NCI-H2029 (cell line): ENCODE measurements at regions not wholly inside any gene's neighbourhood (a gene's known extent, or its start where the extent isn't known, plus 50 kb on each side); places are given as distances from the start of the nearest gene placed in this dataset.

ENCODE experiments used
- DNase-seq: peaks from one replicate; lab custom pipeline; 2025; lab: John Stamatoyannopoulos, UW

- no peak for DNase-seq
These were observed 343.9 kb upstream of the TPM1 start for GRCh38 chr15:62698646-62699045.

- no peak for DNase-seq
These were observed 336.2 kb upstream of the TPM1 start for GRCh38 chr15:62706317-62706716.

DNA sequence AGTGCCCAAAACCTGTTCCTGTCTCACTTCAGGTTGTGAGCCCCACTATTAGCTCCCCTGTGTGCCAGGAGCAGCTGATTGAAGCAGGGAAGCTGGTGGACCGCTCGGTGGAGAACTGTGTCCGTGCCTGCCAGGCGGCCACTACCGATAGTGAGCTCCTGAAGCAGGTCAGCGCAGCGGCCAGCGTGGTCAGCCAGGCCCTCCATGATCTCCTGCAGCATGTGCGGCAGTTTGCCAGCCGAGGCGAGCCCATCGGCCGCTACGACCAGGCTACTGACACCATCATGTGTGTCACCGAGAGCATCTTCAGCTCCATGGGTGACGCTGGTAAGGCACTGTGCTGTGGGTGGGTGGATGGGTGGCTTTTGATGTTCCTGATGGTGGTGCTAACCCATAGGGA, 334.1 kb upstream of the TPM1 start:
- no peak for DNase-seq

DNA sequence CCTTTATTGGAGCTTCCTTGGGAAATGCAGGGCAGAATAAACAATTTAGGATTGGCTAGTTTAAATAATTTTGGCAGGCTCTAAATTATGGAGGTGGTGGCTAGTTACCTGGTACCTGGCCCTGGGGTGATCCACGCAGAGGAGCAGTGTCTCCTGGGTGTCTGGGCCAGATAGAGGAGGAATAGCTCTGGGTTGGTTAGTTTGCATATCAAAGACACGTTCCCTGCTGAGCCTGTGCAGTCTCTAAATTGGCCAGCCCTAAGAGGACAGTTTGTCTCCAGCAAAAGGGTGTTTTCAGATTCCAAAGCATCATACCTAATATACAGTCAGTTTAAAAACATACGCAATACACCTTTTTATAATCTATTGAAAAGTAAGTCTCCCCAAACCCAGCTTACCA, 333.3 kb upstream of the TPM1 start:
- no peak for DNase-seq

- no peak for DNase-seq
These were observed 330.7 kb upstream of the TPM1 start for GRCh38 chr15:62711691-62712454.

DNA sequence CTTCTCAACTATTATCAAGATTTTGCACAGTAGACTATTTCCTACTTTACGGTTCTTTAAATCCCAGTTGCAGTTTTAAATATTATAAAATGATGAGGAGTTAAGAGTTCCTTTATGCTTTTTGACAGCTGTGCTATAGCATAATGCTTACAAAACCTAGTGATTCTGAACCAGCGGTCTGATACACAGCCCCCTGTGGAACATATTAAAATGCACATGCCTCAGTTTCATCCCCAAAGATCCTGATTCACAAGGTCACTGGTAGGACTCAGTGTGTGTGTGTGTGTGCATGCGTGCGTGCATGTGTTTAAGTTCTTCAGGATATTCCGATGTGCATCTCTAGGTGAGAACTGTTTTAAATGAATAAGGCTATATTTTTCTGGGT, 330.1 kb upstream of the TPM1 start:
- DNase-seq, result no peak

DNA sequence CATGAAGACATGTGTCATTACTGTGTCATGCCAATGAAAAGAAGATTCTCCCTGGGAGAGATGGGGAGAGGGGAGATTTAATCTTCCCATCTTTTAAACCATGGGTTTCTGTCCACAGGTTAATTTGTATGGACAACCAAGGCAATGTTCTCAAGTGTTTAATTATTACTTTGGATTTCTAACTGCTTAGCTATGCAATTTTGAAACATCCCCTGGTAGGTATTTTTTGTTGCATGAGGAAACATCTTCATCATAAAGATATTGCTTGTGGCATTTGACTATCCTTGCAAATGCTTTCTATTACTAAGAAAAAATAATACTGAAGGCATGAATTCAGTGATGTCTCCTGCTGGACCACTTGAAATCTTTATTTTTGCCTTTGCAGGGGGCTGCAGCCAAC, 326.6 kb upstream of the TPM1 start:
- DNase-seq, result no peak

GRCh38 chr15:62717496-62717895, 325.1 kb upstream of the TPM1 start:
- DNase-seq, result no peak

- DNase-seq, result no peak
These were observed 323.2 kb upstream of the TPM1 start for GRCh38 chr15:62719316-62719715.

DNA sequence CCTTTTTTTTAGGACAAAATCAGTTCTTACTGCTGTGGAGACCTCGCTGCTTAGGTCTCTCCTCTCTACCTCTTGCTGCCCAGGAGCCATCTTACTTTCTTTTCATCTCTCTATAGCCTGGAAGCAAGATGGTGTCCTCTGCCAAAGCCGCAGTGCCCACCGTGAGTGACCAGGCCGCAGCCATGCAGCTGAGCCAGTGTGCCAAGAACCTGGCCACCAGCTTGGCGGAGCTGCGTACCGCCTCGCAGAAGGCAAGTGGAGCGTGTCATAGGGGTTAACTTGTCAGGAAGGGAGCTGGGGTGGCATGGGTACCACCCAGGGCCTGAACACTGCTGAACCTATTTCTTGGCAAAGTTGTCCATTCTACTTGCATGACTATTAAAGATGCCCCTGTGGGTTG, 320.3 kb upstream of the TPM1 start:
- DNase-seq, result no peak

DNA sequence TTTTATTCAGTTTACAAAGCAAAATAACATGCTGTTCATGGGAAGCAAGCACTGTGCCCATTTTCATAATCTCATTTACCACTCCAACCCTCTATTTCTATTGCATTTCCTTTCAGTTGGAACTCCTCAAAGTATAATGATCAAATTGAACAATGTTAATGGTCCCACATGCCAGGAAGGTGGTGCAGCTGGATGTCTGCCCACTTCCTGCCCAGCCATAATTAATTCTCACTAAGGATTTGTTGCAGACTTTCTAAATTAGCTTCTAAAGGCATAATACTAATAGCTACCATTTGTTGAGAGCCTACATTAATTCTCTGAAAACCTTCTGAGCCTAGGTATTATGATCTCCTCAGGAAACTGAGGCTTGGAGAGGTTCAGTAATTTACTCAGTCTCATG, 316.1 kb upstream of the TPM1 start:
- DNase-seq, result no peak

DNA sequence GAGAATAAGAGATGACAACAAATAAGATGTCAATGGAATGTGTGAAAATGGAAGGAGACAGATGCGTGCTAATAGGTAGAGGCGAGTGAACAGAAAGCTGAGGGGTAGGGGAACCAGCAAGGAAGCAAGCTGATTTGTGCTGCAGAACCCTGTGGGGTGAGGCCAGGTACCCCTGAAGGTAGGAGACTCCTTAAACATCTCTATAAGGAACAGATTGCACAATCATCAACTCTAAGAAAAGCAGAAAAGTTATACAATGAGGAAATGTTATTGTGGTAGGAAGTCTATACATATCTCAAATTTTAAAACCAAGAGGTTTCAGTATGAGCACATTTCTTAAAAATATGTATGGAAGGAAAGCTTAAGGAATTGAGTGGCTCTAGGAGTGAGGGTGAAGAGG, 315.0 kb upstream of the TPM1 start:
- no peak for DNase-seq

GRCh38 chr15:62730825-62731224, 311.7 kb upstream of the TPM1 start:
- no peak for DNase-seq

- no peak for DNase-seq
These were observed 310.5 kb upstream of the TPM1 start for GRCh38 chr15:62732078-62732477.

- DNase-seq, result no peak
These were observed 307.8 kb upstream of the TPM1 start for GRCh38 chr15:62734706-62735105.

DNA sequence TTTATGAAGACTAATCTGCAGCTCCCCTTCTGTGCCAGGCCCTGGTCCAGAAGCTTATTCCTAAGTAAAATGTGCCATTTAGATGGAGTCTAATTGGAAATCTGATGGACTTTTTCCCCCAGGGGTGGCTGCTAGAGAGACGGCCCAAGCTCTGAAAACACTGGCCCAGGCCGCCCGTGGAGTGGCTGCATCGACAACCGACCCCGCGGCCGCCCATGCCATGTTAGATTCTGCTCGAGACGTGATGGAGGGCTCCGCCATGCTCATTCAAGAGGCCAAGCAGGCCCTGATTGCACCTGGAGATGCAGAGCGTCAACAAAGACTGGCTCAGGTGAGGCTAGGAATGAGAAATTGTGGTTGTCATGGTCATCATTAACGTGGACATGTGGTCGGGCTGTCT, 305.8 kb upstream of the TPM1 start:
- no peak for DNase-seq

GRCh38 chr15:62737551-62737950, 305.0 kb upstream of the TPM1 start:
- DNase-seq, result no peak

DNA sequence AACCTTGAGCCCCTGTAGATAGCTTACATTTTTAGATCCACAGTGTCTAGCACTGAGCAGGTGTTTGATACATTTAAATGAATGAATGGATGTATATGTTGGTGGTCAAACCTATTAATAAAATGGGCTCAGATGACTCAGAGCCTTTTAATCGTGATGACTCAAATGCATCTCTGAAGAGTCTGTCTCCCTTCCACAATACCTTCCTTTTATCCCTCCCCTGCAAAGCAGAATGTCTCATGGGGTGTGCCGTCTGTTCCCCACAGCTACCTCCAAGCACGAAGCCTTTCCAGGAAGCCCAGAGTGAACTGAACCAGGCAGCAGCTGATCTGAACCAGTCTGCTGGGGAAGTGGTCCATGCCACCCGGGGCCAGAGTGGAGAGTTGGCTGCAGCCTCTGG, 303.5 kb upstream of the TPM1 start:
- no peak for DNase-seq

DNA sequence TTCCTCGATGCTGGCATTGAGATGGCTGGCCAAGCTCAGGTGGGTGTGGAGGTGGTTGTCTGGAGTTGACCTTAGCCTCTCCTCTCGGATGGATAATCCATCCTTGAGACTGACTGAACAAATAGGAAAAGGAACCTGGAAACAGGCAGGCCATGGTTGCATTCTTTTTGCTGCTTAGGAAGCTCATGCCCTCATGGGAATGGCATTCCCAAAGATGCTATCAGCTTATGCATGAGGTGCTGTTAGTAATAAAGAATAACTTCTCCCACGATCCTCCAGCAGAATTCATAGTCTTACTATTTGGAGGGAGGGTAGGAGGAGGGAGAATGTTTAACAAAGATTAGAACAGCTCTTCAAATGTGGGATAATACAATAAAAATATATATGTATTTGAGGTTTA, 303.0 kb upstream of the TPM1 start:
- DNase-seq, result no peak

DNA sequence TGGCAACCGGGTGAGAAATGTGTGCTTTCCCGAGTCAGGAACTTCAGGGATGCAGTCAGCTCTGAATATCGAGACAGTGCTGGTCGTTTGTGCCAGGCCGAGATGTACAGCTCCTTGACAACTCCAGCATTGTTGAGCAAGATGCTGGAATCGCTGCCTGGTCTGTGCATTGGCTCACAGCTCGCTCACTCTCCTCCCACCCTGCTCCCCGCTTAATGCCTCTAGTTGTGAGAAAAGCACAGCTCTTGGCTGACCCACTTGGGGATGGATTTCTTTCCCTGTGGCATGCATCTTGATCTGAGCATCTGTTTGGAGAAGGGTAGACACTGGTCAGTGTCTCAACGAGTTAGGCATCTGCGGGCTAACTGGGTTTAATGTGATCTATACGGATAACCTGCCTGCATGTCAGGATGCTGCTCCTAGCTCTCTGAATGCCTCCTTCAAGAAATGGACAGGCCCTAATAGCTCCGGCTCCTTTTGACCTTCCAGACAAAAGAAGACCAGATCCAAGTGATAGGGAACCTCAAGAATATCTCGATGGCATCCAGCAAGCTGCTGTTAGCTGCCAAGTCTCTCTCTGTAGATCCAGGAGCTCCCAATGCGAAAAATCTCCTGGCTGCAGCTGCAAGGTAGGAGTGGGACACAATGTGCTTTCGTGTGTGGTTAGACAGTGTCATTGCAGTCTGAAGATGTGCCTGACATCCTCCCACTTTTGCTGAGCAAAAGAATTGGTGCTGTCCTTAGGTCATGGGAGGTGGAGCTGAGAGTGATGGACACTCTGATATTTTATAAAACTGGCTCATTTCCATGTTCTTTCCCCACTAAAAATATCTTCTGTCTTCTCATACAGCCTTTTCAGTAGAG, 302.2 kb upstream of the TPM1 start:
- no peak for DNase-seq

DNA sequence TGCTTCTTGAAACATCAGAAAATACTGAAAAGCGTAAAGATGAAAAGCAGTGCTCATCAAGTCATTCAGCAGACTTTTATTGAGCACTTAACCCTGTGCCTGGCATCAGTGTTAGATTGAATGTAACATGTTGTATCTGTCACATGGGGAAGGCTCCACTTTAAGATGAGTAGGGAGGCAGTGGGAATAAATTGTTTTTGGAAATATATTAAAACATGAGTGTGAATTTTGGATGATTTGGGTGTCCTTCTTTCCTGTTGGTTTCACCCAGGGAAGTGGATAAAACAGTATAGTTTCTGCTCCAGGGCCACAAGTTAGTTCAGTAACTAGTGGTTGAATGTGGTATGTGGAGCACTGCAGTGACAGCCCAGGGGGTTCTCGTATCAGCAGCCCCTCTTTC, 301.4 kb upstream of the TPM1 start:
- DNase-seq, result no peak

GRCh38 chr15:62742409-62743171, 300.0 kb upstream of the TPM1 start:
- no peak for DNase-seq
